Epithelial cell of prostate (primary cell): ENCODE measurements at regions not wholly inside any gene's neighbourhood (a gene's known extent, or its start where the extent isn't known, plus 50 kb on each side); places are given as distances from the start of the nearest gene placed in this dataset.
A peak's percentile ranks its signal among the peaks of the same experiment; 100 is the strongest.

Experiments
- DNase-seq: peaks from one replicate; pipeline ENCODE4 v3.0.0-alpha.2; 2011; ENCODE audit warnings: low read depth, low spot score
- H3K27ac ChIP-seq: fragments of 450-650 bp; 2 replicates; pipeline ENCODE4 v1.5.1; 2017; ENCODE audit warnings: mild to moderate bottlenecking

DNA sequence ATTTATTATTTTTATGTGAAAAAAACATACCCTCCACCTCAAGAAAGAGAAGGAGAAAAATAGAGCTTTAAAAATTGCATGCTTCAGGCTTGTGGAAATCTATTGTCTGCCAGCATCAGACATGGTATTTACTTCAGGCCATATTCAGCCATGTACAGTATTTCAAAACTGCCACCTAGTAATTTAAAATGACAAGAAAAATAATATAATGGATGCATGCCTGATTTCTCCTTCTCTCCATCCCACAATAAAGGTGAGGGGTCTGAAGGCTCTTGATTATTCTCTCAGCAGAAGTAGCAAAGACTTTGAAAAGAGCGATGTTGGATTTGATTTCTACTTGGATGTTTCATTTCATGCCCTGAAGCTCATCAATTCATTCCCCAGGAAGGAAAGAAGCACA, 250.7 kb downstream of the TBC1D4 start:
- no peak overlapping the region for H3K27ac ChIP-seq

DNA sequence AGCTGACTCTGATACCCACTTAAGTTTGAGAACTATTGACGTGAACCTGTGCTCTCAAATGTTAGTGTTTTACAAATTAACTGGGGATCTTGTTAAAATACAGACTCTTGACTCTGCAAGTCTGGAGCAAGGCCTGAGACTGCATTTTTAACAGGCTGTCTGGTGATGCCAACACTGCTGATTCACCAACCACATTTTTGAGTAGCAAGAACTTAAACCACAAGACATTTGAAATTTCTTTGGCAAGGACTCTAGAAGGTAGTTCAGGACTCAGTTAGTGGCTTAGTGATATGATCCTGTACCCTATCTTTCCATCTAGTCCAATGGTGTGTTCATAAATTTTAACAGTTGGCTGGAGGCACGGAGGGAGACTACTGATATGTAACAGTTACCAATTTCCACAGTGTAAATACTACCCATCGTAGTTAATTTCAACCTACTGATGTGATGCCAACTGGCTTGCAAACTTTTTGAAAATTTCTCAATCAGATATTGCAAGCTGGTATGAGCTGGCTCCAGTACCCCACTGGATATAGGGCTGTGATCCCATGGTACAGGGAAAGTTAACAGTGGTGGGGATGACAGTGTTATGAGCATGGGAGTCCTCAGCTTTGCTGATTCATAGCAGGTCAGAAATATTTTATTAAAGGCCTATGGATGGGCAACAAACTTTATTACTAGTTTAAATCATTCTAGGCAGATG, 255.1 kb downstream of the TBC1D4 start:
- peak overlapping the region; percentile 51 for H3K27ac ChIP-seq
- DNase-seq, result peak; percentile 69

More for the DNA sequence above, 250.7 kb downstream of the TBC1D4 start:
- DNase-seq, result no peak

DNA sequence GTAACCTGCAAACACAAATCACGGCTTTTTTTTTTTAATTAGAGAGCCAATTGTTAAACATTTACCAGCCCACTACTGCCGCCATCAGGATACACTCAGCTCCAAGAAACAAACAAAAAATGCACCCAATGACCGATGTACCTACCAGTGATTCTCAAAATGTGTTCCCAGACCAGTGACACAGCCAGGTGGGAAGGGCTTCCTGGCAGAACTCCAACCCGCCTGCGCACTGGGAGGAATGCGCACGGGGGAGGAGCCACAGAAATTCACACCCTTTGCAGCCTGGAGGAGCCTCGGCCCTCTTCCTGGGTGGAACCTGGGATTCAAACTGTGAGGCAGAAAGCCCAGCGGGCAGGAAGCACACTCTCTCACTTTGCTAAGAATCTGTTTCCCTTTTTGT, 255.9 kb downstream of the TBC1D4 start:
- DNase-seq, result no peak
- peak overlapping the region; percentile 51 for H3K27ac ChIP-seq

DNA sequence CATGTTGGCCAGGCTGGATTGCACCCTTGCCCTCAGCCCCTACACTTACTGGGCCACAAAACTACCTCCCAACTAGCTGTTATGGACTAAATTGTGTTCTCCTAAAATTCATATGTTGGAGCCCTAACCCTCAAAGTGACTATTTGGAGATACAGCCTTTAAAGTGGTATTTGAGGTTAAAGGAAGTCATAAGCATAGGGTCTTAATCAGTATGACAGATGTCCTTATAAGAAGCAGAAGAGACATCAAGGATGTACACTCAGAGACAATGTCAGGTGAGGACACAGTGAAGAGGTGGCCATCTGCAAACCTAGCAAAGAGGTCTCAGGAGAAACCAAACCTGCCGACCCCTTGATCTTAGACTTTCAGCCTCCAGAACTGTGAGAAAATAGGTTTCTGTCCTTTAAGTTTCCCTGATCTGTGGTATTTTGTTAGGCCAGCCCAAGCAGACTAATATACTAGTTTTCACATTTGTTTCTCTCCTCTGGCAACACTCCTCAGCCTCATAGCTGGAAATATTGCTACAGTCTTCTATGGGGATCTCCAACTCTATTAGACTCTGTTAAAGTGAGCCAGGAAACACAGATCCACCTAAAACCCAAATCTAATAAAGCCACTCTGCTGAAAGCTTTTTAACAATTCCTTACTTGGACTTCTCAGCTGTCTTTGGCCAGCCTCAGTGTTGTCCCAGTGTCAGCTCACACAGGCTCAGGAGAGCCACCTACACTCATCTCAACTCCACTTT, 256.5 kb downstream of the TBC1D4 start:
- H3K27ac ChIP-seq, result no peak overlapping the region
- DNase-seq, result no peak

DNA sequence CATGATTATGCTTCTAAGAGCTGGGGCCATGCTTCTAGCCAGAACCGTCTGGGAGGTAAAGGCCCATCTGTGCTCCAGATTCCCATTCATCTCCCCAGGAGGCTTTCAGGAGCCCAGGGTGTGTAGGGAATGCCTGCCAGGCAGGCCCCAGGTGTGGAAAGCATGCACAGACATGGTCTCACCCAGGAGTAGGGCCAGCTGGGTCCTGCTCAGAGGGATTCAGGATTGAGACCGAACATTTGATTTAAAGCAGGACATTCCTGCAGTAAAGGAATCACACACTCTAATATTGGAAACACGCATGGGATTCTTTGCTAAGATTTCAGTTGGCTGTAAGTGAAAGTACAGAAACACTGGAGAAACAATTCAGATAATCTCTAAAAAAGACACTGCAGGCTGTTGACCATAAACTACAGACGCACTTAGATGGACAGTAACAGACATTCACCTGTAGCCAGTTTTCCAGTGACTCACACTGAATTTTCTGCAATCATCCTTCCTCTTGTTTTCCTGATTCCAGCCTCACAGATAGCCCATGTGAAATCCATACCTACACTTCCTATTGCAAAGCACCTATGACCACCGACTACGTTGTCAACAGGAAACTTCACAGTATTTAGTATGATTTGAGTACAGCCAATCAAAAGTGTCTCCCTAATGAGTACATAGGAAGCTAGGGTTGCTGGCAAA, 257.8 kb downstream of the TBC1D4 start:
- H3K27ac ChIP-seq, result peak overlapping the region; percentile 5
- DNase-seq, result no peak

DNA sequence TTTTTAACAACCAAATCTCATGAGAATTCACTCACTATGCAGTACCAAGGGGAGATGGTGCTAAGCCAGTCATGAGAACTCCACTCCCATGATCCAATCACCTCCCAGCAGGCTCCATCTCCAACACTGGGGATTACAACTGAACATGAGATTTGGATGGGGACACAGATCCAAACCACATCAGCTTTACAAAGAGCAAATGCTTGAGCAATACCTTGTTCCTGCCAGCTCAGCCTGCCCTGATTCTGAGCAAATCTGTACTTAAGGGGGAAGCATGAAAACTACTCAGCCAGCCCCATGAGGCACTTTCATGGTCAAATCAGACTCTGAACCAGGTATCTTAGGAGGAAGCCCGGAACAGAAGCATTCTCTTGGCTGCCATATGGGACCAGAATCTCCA, 259.9 kb downstream of the TBC1D4 start:
- DNase-seq, result no peak
- H3K27ac ChIP-seq, result no peak overlapping the region

DNA sequence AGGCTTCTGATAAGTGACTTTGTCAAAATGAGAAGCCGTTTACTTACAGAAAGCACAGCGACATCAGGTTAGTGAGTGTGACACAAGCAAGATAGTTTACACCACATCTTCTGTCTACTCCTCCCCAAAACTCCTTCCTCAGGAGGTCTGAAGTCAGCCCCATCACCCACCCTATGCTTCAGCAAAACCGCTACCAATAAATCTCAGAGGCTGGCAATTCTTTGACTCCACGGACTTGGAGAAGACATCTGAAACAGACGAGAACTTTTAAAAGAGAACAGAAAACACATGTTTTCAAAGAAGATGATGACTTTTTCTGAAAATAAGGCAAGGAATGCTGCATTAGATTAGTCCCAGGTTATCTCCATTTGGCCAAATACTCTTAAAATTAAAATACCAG, 261.1 kb downstream of the TBC1D4 start:
- no peak for DNase-seq
- no peak overlapping the region for H3K27ac ChIP-seq

DNA sequence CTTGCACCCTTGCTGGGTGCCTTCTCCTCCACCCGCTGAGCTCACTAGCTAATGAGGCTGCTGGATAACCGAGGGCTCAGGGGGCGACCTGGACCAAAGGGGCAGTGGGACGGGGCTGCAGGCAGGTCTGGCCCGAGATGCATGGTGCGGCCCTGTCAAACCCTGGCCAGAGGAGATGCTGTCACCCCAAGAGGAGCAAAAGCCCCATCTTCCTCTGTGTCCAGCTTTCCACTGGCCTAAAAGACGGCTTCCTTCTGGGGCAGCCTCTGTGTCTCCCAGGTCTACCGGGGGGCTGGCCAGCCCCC, 261.8 kb downstream of the TBC1D4 start:
- DNase-seq, result no peak

DNA sequence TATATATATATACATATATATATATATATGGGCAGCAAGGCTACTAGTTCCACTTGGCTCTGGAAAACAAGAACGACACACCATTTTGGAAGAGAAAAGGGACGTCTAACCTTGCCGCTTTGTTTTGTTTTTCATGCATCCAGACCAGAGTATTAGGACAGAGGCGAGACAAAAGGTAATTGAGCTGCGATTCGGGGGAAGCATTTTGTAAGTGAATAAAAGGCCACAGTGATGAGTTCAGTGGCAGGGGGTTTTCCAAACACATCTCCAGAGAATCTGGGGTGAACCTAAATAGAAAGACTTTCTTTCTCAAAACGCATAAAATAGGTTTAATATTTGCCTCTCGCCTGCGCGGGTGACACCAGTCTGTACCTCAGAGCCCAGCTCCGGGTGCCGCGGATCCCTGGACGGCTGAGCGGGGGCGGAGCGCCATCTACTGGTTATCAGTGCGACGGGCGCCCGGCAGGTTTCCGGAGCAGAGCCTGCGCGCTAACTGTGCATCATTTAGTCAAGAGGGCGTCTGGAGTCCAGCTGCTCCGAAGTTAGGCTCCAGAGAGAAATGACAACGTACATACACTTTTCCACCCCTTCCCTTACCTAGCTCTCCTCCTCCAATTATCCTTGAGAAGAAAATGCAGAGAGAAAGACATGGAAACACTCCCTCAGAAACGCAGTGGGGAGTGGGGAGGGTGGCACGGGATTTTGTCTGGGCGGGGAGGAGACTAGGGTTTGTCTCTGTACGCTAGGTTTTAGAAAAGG, 262.3 kb downstream of the TBC1D4 start:
- DNase-seq, result no peak
- H3K27ac ChIP-seq, result no peak overlapping the region

More for the DNA sequence above, 261.8 kb downstream of the TBC1D4 start:
- H3K27ac ChIP-seq, result no peak overlapping the region

DNA sequence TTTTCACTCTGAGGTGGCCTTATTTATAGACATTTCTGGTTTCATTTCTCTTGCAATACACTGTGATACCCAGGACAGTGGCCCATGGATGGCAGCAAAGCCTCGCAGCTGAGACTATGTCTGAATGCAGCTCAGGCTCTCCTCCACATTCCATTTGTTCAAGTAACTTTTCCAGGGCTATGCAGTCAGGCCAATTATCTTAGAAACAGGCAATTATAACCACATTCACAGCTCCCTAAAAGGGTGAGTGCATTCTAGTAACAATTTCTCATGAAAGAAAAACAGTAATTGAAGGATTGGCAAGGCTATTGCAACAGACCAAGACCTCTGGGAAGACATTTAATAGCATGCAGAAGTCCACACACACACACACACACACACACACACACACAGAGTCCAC, 264.0 kb downstream of the TBC1D4 start:
- H3K27ac ChIP-seq, result no peak overlapping the region
- DNase-seq, result no peak

DNA sequence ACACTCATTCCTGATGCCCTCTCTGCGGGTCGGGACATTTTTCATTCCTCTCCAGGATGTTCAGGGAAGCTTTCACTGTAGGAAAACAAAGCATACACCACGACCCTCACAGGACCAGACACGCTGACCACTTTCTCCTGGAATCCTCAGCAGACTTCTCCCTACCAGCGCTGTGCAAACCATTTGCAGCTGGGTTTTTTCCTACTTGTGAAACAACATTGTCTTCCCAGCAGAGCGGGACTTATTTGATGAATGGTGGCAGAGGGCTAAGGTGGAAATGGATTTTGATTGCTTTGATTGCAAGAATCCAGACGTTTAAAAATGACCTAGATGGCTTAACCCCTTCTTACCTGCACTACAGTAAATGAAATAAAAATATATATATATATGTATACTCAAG, 265.9 kb downstream of the TBC1D4 start:
- no peak for DNase-seq
- no peak overlapping the region for H3K27ac ChIP-seq

DNA sequence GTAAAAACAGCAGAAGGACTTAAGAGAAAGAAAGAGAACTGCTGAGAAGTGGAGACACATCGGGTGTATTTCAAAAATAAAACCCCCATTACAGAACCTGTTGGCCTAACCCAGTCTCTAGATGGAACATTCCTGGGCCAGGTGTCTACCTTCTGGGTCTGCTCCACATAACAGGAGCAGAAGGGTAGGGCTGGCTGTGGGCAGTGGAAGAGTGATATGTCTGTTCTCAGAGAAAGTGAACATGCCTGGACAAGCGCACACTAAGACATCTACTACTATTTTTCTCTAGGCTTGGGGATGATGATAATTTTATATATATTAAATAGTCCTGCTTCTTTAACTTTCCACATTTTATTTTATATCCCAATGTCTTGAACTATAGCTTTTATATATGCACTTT, 267.1 kb downstream of the TBC1D4 start:
- no peak for DNase-seq
- H3K27ac ChIP-seq, result no peak overlapping the region

DNA sequence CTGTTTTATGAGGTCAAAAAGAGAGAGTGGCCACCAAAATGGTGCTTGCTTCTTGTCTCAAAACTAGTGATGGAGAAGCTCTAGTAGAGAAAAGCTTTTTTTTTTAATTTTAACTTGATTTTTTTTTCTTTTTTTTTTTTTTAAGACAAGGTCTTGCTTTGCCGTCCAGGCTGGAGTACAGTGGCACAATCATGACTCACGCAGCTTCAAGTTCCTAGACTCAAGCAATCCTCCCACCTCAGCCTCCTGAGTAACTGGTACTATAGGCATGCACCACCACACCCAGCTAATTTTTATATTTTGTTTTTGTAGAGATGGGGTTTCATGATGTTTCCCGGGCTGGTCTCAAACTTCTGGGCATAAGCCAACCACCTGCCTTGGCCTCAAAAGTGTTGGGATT, 279.0 kb downstream of the TBC1D4 start:
- no peak overlapping the region for H3K27ac ChIP-seq
- DNase-seq, result no peak

DNA sequence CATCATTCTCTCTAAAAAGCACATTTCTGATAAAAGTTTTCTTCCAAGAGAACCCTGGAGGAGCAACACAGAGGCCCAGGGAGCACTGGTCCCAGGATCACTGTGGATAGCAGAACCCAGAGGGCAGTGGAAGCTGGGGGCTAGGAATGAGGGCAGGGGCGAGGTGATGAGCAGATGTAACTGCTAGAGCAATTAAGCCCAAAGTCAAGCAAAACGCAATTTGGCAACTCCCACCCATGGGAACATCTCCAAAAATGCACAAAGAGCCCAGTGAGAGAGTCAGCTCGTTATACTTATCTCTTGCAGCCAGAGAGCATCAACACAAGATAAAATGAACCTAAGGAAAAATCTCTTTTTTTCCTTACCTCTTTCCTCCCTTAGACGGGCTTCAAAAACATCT, 284.2 kb downstream of the TBC1D4 start:
- no peak for DNase-seq
- H3K27ac ChIP-seq, result no peak overlapping the region

DNA sequence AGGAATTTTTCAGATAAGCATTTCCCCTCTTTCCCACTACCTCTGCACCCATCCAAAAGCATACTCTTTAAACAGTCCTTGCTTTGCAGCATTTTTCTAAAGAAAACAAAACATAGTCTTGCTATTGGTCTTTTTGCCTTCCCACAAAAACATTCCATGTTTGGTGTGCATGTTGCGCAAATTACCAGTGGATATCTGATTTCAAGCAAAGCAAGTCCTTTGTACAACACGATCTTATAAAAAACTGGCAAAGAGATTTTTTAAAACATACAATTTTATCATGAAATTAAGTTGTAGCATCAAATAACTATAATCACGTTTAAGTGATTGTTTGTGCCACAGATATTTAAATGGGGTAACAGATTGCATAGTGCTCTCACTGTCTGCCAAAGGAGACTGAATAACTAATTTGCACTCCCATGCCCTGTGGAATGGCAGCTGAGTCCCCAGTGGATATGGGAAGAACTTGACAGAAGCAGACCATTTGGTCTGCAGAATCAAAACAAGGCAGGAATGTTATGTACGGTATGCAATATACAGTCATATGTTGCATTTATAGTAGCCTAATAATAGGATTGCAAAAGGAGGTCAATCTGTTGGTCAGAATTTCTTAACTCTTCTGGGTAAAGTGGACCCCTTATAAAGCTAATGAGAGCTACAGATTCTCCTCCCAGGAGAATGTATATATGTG, 285.7 kb downstream of the TBC1D4 start:
- no peak overlapping the region for H3K27ac ChIP-seq
- DNase-seq, result no peak

DNA sequence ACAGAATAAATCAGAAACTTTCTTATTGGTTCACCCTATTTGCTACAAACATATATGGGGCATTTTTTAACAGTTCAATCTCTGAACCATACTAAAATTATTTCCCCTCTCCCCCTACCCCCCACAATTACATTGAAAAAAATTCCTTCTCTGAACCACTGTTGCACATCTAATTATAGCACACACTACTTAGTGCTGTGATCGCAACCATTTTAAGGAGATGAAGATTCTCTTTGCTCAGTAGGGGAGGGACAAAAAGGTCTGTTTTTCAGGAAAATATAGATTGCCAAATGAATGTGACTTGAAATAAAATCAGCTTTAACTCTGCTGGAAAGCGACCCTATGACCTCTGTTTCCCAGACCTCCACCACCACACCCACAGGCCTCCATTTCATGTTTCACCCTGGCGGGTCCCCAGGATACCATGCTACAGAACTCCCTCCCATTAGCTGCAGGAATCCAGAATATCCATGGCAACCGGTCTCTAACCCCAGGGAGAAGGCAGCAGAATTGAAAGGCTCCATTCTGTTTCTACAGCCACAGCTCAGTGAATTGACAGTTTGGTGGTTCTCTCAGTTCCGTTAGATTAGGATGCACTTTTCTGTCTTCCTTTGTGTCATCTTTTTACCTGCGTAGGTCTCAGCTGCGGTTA, 286.3 kb downstream of the TBC1D4 start:
- no peak overlapping the region for H3K27ac ChIP-seq
- DNase-seq, result no peak

DNA sequence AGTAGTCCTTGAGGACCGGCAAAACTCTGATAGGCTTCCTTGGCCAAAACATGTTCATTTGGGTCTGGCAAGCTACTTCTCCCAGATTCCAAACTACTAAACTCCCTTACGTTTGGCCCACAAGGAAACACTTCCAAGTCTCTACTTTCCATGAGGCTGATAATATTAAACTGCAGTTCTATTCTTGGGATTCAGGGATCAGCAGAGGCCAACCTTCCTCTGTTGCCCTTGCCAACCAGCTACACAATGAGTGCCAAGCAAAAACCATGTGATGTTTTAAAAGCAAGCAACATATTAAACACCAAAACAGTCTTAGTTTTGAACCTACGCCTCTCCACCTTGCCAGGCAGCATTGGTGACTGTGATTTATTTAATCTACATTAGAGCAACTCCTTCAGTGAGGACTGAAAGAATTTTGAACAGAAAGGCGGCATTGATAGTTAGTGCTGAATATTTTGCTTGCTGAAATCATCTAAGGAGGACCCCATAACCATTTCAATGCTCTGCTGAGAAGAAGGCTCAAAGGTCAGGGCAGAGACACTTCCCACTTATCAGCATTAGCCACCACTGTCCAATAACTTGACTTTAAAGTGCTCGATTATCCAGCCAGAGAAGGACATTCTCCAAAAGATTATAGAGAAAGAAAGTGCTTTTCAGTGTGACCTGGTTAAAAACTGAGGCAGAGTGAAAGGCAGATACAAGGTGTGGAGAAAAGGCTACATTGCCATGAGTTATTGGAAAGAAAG, 287.1 kb downstream of the TBC1D4 start:
- no peak for DNase-seq
- H3K27ac ChIP-seq, result no peak overlapping the region

DNA sequence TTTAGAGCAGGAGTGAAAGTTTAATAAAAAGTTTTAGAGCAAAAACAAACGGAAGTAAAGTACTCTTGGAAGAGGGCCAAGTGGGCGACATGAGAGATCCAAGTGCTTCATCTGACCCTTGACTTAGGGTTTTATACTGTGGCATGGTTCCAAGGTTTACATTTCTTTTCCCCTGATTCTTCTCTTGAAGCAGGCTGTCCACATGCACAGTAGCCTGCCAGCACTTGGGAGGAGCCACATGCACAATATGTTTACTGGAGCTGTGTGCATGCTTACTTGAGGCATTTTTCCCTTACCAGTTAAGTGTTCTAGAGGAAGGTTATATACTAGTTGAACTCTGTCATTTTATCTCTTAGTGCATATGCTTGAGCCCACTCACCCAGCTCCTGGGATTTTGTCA, 295.6 kb downstream of the TBC1D4 start:
- DNase-seq, result no peak
- H3K27ac ChIP-seq, result no peak overlapping the region

DNA sequence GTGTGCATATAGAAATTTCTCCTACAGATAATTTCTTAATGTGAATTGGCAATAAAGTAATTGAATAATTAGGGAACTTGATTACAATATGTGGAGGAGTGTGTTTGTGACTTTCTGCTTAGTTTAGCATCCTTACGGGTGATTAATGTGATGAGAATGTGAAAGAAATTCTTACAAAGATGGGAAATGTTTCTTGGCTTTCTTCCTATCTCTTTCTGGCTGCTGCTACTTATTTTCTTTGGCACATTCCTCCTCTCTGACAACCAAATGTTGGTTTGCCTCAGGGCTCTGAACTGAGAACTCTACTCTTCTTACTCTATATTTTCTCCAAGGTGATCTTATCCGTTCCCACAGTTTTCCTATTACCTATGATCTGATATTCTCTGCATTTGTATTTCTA, 300.1 kb downstream of the TBC1D4 start:
- no peak for DNase-seq
- H3K27ac ChIP-seq, result no peak overlapping the region
